Stomach (tissue), 4 donors: ENCODE measurements at regions not wholly inside any gene's neighbourhood (a gene's known extent, or its start where the extent isn't known, plus 50 kb on each side); places are given as distances from the start of the nearest gene placed in this dataset.

Source experiments
- CTCF ChIP-seq, 7 experiments: fragments of 450-650 bp in 4 of 7; fragments of 200-600 bp in 3 of 7; sonication (generic) in 3 of 7; IDR thresholded peaks; one replicate each; pipeline ENCODE4 v1.5.1; 2016 to 2019; ENCODE audit warnings: antibody characterized with exemption in 7 of 7, control low read depth in 2 of 7, mild to moderate bottlenecking in 1 of 7
- POLR2A ChIP-seq, 4 donors: fragments of 450-650 bp; IDR thresholded peaks; one replicate each; pipeline ENCODE4 v1.6.1; 2016; ENCODE audit warnings: antibody characterized with exemption in 4 of 4, control low read depth in 2 of 4, mild to moderate bottlenecking in 1 of 4, moderate library complexity in 1 of 4

- TF ChIP-seq CTCF (IDR thresholded peaks at IDR 0.05) (no peak), POLR2A (IDR thresholded peaks at IDR 0.05) (no peak)
Measured at GRCh38 chr3:101050046-101050445, 56.8 kb upstream of the ABI3BP start.
